ENCODE measurements at regions not wholly inside any gene's neighbourhood (a gene's known extent, or its start where the extent isn't known, plus 50 kb on each side); places are given as distances from the start of the nearest gene placed in this dataset.

GRCh38 chr20:24718277-24718676, 230.8 kb upstream of the CST7 start:
- Mint-ChIP-seq H3K9me3 (peaks cover 8 to 17% (median 11%) of the 10 kb centered on the region in 7 donors), H3K36me3 (no peaks in the 10 kb centered on the region), H3K4me3 (no peak overlapping the region), H3K27ac (no peak overlapping the region), H3K4me1 (peaks cover 4% of the 10 kb centered on the region), H3K27me3 (ENCODE audit: low read depth in 3 of 3) (peaks cover 1 to 4% (median 3%) of the 10 kb centered on the region in 3 donors)
- Histone ChIP-seq H3K9ac (ENCODE audit: insufficient read depth, low read length, poor library complexity, severe bottlenecking) (no peak overlapping the region), H3K36me3 (replicated peaks in 1 of 2; ENCODE audit: control insufficient read depth in 1 of 2, insufficient read depth in 2 of 2, low read length in 2 of 2) (no peaks in the 10 kb centered on the region), H3K79me2 (ENCODE audit: insufficient read depth, low read length) (no peaks in the 10 kb centered on the region), H3K27ac (ENCODE audit: low read depth in 1 of 2, low read length in 2 of 2) (no peak overlapping the region), H3K4me1 (ENCODE audit: control insufficient read depth in 1 of 2, insufficient read depth in 2 of 2, low read length in 2 of 2) (no peaks in the 10 kb centered on the region), H3K4me3 (replicated peaks in 1 of 3; ENCODE audit: low read depth in 2 of 3, low read length in 3 of 3) (no peak overlapping the region), H2AFZ (ENCODE audit: insufficient read depth, low read depth, low read length, poor library complexity, severe bottlenecking) (no peak overlapping the region), H3K4me2 (replicated peaks; ENCODE audit: extremely low read depth, low read length, poor library complexity, severe bottlenecking) (no peak overlapping the region), H3K27me3 (ENCODE audit: control insufficient read depth in 2 of 2, insufficient read depth in 2 of 2, low read length in 2 of 2) (no peaks in the 10 kb centered on the region), H3K9me3 (replicated peaks in 1 of 2; ENCODE audit: control insufficient read depth in 1 of 2, insufficient read depth in 1 of 2, low read length in 2 of 2) (peaks cover 3 to 11% of the 10 kb centered on the region in 2 donors), H4K20me1 (ENCODE audit: insufficient read depth, low read length) (no peaks in the 10 kb centered on the region)
- DNase-seq, result no peak
- no CpG with 5 or more reads among the region's 2 CpGs for WGBS (ENCODE audit: insufficient coverage)
- TF ChIP-seq CTCF (IDR thresholded peaks at IDR 0.05), result no peak
- intact Hi-C loops (cut with micrococcal nuclease), result no loop called here

GRCh38 chr20:24718696-24719095, 230.4 kb upstream of the CST7 start:
- no peaks in the 10 kb centered on the region for H3K36me3 Mint-ChIP-seq

More at GRCh38 chr20:24718696-24719095, 230.4 kb upstream of the CST7 start:
- Histone ChIP-seq H4K20me1 (ENCODE audit: insufficient read depth, low read length) (no peaks in the 10 kb centered on the region), H3K27me3 (ENCODE audit: control insufficient read depth in 2 of 2, insufficient read depth in 2 of 2, low read length in 2 of 2) (no peaks in the 10 kb centered on the region), H3K27ac (ENCODE audit: low read depth in 1 of 2, low read length in 2 of 2) (no peak overlapping the region), H2AFZ (ENCODE audit: insufficient read depth, low read depth, low read length, poor library complexity, severe bottlenecking) (no peak overlapping the region), H3K4me2 (replicated peaks; ENCODE audit: extremely low read depth, low read length, poor library complexity, severe bottlenecking) (no peak overlapping the region), H3K36me3 (replicated peaks in 1 of 2; ENCODE audit: control insufficient read depth in 1 of 2, insufficient read depth in 2 of 2, low read length in 2 of 2) (no peaks in the 10 kb centered on the region), H3K9ac (ENCODE audit: insufficient read depth, low read length, poor library complexity, severe bottlenecking) (no peak overlapping the region), H3K4me3 (replicated peaks in 1 of 3; ENCODE audit: low read depth in 2 of 3, low read length in 3 of 3) (no peak overlapping the region), H3K79me2 (ENCODE audit: insufficient read depth, low read length) (no peaks in the 10 kb centered on the region), H3K9me3 (replicated peaks in 1 of 2; ENCODE audit: control insufficient read depth in 1 of 2, insufficient read depth in 1 of 2, low read length in 2 of 2) (peaks cover 0 to 11% of the 10 kb centered on the region in 2 donors), H3K4me1 (ENCODE audit: control insufficient read depth in 1 of 2, insufficient read depth in 2 of 2, low read length in 2 of 2) (peaks cover 0 to 3% of the 10 kb centered on the region in 2 donors)
- Mint-ChIP-seq H3K27me3 (ENCODE audit: low read depth in 3 of 3) (peaks cover 1 to 3% (median 2%) of the 10 kb centered on the region in 3 donors), H3K4me3 (no peak overlapping the region), H3K4me1 (peaks cover 8% of the 10 kb centered on the region), H3K27ac (no peak overlapping the region), H3K9me3 (peaks cover 5 to 14% (median 11%) of the 10 kb centered on the region in 7 donors)
- DNase-seq, result no peak
- no peak for TF ChIP-seq CTCF (IDR thresholded peaks at IDR 0.05)
- 88% methylated on average over 1 of the region's 1 CpG for WGBS (ENCODE audit: insufficient coverage)
- intact Hi-C loops (cut with micrococcal nuclease), result no loop called here

Measured in CD14-positive monocyte (primary cell).